ENCODE measurements at regions not wholly inside any gene's neighbourhood (a gene's known extent, or its start where the extent isn't known, plus 50 kb on each side); places are given as distances from the start of the nearest gene placed in this dataset.

DNA sequence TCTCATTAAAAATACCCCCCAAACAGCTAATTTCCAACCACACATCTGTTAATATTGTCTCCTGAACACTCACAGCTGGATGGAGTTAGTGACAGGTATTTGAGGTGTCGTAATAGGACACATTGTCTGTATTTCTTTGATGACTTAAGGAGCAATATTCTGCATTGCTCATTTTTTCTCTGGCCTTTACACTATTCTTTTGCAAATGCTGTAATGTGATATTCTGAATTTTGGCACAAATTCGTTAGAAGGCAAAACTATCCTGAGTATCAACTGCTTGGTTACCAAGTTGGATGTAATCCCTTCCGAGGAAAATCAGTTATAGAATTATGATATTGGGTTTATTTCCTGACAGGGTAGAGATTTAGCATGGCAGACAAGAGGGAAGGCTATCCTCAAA is 1030.2 kb downstream of the MCTP2 start:
- no peak overlapping the region for H3K4me2 ChIP-seq
- Mint-ChIP-seq H3K27me3 (ENCODE audit: insufficient read depth, low read depth, poor library complexity) (no peaks in the 10 kb centered on the region), H3K27ac (no peak overlapping the region), H3K9me3 (no peaks in the 10 kb centered on the region), H3K4me3 (no peak overlapping the region), H3K36me3 (ENCODE audit: low read depth) (no peaks in the 10 kb centered on the region), H3K4me1 (peaks cover 8% of the 10 kb centered on the region)
- H3K36me3 ChIP-seq (ENCODE audit: insufficient read depth), result no peaks in the 10 kb centered on the region
- H3K4me3 ChIP-seq, result no peak overlapping the region
- DNase-seq (ENCODE audit: low spot score) (no peak), ATAC-seq (no peak)
- H3K27ac ChIP-seq (ENCODE audit: low read depth), result no peak overlapping the region
- H3F3A ChIP-seq (replicated peaks; ENCODE audit: low read depth), result no peaks in the 10 kb centered on the region
- H3K9me2 ChIP-seq (ENCODE audit: insufficient read depth), result no peaks in the 10 kb centered on the region
- H3K79me2 ChIP-seq (replicated peaks; ENCODE audit: insufficient read depth), result no peaks in the 10 kb centered on the region
- no peak overlapping the region for H2AFZ ChIP-seq
- H4K20me1 ChIP-seq (replicated peaks; ENCODE audit: insufficient read depth), result no peaks in the 10 kb centered on the region
- H3K4me1 ChIP-seq (ENCODE audit: insufficient read depth), result peaks cover 10% of the 10 kb centered on the region
- H3K27me3 ChIP-seq (ENCODE audit: insufficient read depth), result no peaks in the 10 kb centered on the region
- no peak for TF ChIP-seq ZNF331 (CRISPR knock-in tag; IDR thresholded peaks at IDR 0.05; ENCODE audit: low read depth)
- TF ChIP-seq EZH2phosphoT487 (IDR thresholded peaks at IDR 0.05; ENCODE audit: unreplicated experiment), result no peak
- no peak for TF ChIP-seq EZH2 (IDR thresholded peaks at IDR 0.05; ENCODE audit: low read depth, unreplicated experiment)
- TF ChIP-seq, protein P1, sequence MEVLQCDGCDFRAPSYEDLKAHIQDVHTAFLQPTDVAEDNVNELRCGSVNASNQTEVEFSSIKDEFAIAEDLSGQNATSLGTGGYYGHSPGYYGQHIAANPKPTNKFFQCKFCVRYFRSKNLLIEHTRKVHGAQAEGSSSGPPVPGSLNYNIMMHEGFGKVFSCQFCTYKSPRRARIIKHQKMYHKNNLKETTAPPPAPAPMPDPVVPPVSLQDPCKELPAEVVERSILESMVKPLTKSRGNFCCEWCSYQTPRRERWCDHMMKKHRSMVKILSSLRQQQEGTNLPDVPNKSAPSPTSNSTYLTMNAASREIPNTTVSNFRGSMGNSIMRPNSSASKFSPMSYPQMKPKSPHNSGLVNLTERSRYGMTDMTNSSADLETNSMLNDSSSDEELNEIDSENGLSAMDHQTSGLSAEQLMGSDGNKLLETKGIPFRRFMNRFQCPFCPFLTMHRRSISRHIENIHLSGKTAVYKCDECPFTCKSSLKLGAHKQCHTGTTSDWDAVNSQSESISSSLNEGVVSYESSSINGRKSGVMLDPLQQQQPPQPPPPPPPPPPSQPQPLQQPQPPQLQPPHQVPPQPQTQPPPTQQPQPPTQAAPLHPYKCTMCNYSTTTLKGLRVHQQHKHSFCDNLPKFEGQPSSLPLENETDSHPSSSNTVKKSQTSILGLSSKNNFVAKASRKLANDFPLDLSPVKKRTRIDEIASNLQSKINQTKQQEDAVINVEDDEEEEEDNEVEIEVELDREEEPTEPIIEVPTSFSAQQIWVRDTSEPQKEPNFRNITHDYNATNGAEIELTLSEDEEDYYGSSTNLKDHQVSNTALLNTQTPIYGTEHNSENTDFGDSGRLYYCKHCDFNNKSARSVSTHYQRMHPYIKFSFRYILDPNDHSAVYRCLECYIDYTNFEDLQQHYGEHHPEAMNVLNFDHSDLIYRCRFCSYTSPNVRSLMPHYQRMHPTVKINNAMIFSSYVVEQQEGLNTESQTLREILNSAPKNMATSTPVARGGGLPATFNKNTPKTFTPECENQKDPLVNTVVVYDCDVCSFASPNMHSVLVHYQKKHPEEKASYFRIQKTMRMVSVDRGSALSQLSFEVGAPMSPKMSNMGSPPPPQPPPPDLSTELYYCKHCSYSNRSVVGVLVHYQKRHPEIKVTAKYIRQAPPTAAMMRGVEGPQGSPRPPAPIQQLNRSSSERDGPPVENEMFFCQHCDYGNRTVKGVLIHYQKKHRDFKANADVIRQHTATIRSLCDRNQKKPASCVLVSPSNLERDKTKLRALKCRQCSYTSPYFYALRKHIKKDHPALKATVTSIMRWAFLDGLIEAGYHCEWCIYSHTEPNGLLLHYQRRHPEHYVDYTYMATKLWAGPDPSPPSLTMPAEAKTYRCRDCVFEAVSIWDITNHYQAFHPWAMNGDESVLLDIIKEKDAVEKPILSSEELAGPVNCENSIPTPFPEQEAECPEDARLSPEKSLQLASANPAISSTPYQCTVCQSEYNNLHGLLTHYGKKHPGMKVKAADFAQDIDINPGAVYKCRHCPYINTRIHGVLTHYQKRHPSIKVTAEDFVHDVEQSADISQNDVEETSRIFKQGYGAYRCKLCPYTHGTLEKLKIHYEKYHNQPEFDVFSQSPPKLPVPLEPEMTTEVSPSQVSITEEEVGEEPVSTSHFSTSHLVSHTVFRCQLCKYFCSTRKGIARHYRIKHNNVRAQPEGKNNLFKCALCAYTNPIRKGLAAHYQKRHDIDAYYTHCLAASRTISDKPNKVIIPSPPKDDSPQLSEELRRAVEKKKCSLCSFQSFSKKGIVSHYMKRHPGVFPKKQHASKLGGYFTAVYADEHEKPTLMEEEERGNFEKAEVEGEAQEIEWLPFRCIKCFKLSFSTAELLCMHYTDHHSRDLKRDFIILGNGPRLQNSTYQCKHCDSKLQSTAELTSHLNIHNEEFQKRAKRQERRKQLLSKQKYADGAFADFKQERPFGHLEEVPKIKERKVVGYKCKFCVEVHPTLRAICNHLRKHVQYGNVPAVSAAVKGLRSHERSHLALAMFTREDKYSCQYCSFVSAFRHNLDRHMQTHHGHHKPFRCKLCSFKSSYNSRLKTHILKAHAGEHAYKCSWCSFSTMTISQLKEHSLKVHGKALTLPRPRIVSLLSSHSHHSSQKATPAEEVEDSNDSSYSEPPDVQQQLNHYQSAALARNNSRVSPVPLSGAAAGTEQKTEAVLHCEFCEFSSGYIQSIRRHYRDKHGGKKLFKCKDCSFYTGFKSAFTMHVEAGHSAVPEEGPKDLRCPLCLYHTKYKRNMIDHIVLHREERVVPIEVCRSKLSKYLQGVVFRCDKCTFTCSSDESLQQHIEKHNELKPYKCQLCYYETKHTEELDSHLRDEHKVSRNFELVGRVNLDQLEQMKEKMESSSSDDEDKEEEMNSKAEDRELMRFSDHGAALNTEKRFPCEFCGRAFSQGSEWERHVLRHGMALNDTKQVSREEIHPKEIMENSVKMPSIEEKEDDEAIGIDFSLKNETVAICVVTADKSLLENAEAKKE (CRISPR knock-in tag; IDR thresholded peaks at IDR 0.05), result no peak
- no peak for TF ChIP-seq CREB1 (CRISPR knock-in tag; IDR thresholded peaks at IDR 0.05; ENCODE audit: low read depth)
- no peak for TF ChIP-seq POLR2AphosphoS5 (IDR thresholded peaks at IDR 0.05; ENCODE audit: low read depth)
- TF ChIP-seq STAT1 (IDR thresholded peaks at IDR 0.05; ENCODE audit: unreplicated experiment), result no peak
- TF ChIP-seq ZNF114 (CRISPR knock-in tag; IDR thresholded peaks at IDR 0.05), result no peak
- TF ChIP-seq NANOG (IDR thresholded peaks at IDR 0.05; ENCODE audit: borderline replicate concordance), result no peak
- no peak for TF ChIP-seq JUNB (IDR thresholded peaks at IDR 0.05; ENCODE audit: unreplicated experiment)
- TF ChIP-seq, protein P2, sequence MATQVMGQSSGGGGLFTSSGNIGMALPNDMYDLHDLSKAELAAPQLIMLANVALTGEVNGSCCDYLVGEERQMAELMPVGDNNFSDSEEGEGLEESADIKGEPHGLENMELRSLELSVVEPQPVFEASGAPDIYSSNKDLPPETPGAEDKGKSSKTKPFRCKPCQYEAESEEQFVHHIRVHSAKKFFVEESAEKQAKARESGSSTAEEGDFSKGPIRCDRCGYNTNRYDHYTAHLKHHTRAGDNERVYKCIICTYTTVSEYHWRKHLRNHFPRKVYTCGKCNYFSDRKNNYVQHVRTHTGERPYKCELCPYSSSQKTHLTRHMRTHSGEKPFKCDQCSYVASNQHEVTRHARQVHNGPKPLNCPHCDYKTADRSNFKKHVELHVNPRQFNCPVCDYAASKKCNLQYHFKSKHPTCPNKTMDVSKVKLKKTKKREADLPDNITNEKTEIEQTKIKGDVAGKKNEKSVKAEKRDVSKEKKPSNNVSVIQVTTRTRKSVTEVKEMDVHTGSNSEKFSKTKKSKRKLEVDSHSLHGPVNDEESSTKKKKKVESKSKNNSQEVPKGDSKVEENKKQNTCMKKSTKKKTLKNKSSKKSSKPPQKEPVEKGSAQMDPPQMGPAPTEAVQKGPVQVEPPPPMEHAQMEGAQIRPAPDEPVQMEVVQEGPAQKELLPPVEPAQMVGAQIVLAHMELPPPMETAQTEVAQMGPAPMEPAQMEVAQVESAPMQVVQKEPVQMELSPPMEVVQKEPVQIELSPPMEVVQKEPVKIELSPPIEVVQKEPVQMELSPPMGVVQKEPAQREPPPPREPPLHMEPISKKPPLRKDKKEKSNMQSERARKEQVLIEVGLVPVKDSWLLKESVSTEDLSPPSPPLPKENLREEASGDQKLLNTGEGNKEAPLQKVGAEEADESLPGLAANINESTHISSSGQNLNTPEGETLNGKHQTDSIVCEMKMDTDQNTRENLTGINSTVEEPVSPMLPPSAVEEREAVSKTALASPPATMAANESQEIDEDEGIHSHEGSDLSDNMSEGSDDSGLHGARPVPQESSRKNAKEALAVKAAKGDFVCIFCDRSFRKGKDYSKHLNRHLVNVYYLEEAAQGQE (IDR thresholded peaks at IDR 0.05; ENCODE audit: unreplicated experiment), result no peak
- TF ChIP-seq, protein P3, sequence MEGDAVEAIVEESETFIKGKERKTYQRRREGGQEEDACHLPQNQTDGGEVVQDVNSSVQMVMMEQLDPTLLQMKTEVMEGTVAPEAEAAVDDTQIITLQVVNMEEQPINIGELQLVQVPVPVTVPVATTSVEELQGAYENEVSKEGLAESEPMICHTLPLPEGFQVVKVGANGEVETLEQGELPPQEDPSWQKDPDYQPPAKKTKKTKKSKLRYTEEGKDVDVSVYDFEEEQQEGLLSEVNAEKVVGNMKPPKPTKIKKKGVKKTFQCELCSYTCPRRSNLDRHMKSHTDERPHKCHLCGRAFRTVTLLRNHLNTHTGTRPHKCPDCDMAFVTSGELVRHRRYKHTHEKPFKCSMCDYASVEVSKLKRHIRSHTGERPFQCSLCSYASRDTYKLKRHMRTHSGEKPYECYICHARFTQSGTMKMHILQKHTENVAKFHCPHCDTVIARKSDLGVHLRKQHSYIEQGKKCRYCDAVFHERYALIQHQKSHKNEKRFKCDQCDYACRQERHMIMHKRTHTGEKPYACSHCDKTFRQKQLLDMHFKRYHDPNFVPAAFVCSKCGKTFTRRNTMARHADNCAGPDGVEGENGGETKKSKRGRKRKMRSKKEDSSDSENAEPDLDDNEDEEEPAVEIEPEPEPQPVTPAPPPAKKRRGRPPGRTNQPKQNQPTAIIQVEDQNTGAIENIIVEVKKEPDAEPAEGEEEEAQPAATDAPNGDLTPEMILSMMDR (conservative IDR thresholded peaks at IDR 0.05; ENCODE audit: low read depth in 2 of 2), result no peak
- TF ChIP-seq, protein P4, sequence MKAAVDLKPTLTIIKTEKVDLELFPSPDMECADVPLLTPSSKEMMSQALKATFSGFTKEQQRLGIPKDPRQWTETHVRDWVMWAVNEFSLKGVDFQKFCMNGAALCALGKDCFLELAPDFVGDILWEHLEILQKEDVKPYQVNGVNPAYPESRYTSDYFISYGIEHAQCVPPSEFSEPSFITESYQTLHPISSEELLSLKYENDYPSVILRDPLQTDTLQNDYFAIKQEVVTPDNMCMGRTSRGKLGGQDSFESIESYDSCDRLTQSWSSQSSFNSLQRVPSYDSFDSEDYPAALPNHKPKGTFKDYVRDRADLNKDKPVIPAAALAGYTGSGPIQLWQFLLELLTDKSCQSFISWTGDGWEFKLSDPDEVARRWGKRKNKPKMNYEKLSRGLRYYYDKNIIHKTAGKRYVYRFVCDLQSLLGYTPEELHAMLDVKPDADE (IDR thresholded peaks at IDR 0.05), result no peak
